ENCODE measurements at regions not wholly inside any gene's neighbourhood (a gene's known extent, or its start where the extent isn't known, plus 50 kb on each side); places are given as distances from the start of the nearest gene placed in this dataset.

- TF ChIP-seq CTCF (IDR thresholded peaks at IDR 0.05; ENCODE audit: low read depth, low read length, missing input control) (no peak), RXRA (IDR thresholded peaks at IDR 0.05) (no peak), EGR1 (IDR thresholded peaks at IDR 0.05; ENCODE audit: low read depth in 2 of 2) (no peak), GABPA (IDR thresholded peaks at IDR 0.05 in 1 of 2, conservative IDR thresholded peaks at IDR 0.05 in 1 of 2) (no peak), SP1 (IDR thresholded peaks at IDR 0.05) (no peak)
These were observed 274.4 kb upstream of the HDAC4 start (continued) for GRCh38 chr2:239674981-239675825.

GRCh38 chr2:239674101-239674980 is 273.5 kb upstream of the HDAC4 start:
- 92% methylated on average over 17 of the region's 17 CpGs for WGBS

GRCh38 chr2:239673641-239674040 is 272.8 kb upstream of the HDAC4 start:
- TF ChIP-seq NR2F2 (IDR thresholded peaks at IDR 0.05) (no peak), FOXA2 (IDR thresholded peaks at IDR 0.05) (no peak), HNF4G (IDR thresholded peaks at IDR 0.05) (no peak), EGR1 (IDR thresholded peaks at IDR 0.05; ENCODE audit: low read depth in 2 of 2) (no peak), RAD21 (IDR thresholded peaks at IDR 0.05) (no peak), REST (IDR thresholded peaks at IDR 0.05) (no peak), JUND (IDR thresholded peaks at IDR 0.05) (no peak), SP1 (IDR thresholded peaks at IDR 0.05) (no peak), RXRA (IDR thresholded peaks at IDR 0.05) (no peak), ATF3 (IDR thresholded peaks at IDR 0.05) (no peak)
- Histone ChIP-seq H3K4me3 (ENCODE audit: low read depth in 1 of 3, low read length in 3 of 3) (no peak overlapping the region), H3K9me3 (ENCODE audit: control insufficient read depth in 4 of 4, low read length in 3 of 4) (no peaks in the 10 kb centered on the region), H3K4me1 (ENCODE audit: control insufficient read depth in 4 of 4, insufficient read depth in 4 of 4, low read length in 3 of 4) (no peaks in the 10 kb centered on the region), H3K36me3 (ENCODE audit: control insufficient read depth in 4 of 4, insufficient read depth in 3 of 4, low read depth in 1 of 4, low read length in 3 of 4) (no peaks in the 10 kb centered on the region), H3K9ac (ENCODE audit: low read depth in 1 of 2, low read length in 2 of 2) (no peak overlapping the region), H3K27me3 (ENCODE audit: control insufficient read depth in 4 of 4, insufficient read depth in 4 of 4, low read length in 3 of 4) (no peaks in the 10 kb centered on the region), H3K27ac (ENCODE audit: low read depth in 1 of 2, low read length in 2 of 2) (no peak overlapping the region)
- WGBS, result 84% methylated on average over 10 of the region's 10 CpGs
- DNase-seq (ENCODE audit: low spot score), result peak; percentile 23

More at GRCh38 chr2:239674101-239674980, 273.5 kb upstream of the HDAC4 start:
- Histone ChIP-seq H3K4me1 (ENCODE audit: control insufficient read depth in 4 of 4, insufficient read depth in 4 of 4, low read length in 3 of 4) (no peaks in the 10 kb centered on the region), H3K4me3 (ENCODE audit: low read depth in 1 of 3, low read length in 3 of 3) (no peak overlapping the region), H3K27ac (ENCODE audit: low read depth in 1 of 2, low read length in 2 of 2) (no peak overlapping the region), H3K36me3 (ENCODE audit: control insufficient read depth in 4 of 4, insufficient read depth in 3 of 4, low read depth in 1 of 4, low read length in 3 of 4) (no peaks in the 10 kb centered on the region), H3K9me3 (ENCODE audit: control insufficient read depth in 4 of 4, low read length in 3 of 4) (no peaks in the 10 kb centered on the region), H3K9ac (ENCODE audit: low read depth in 1 of 2, low read length in 2 of 2) (no peak overlapping the region), H3K27me3 (ENCODE audit: control insufficient read depth in 4 of 4, insufficient read depth in 4 of 4, low read length in 3 of 4) (no peaks in the 10 kb centered on the region)
- no peak for DNase-seq (ENCODE audit: low spot score)
- no peak for TF ChIP-seq JUND (IDR thresholded peaks at IDR 0.05)
- TF ChIP-seq FOXA1 (IDR thresholded peaks at IDR 0.05), result no peak
- no peak for TF ChIP-seq SP1 (IDR thresholded peaks at IDR 0.05)
- no peak for TF ChIP-seq ATF3 (IDR thresholded peaks at IDR 0.05)
- TF ChIP-seq HNF4G (IDR thresholded peaks at IDR 0.05), result no peak

Data from liver (tissue), 8 donors.